OCI-LY7 (cell line): ENCODE measurements at regions not wholly inside any gene's neighbourhood (a gene's known extent, or its start where the extent isn't known, plus 50 kb on each side); places are given as distances from the start of the nearest gene placed in this dataset.

Experiments used
- CTCF ChIP-seq: fragments of 200-600 bp; sonication (generic); conservative IDR thresholded peaks from 2 replicates; pipeline ENCODE4 v1.5.1; 2014; ENCODE audit warnings: mild to moderate bottlenecking, antibody characterized with exemption, low read length, moderate library complexity, mixed read lengths
- EZH2phosphoT487 ChIP-seq: fragments of 200-600 bp; sonication (generic); IDR thresholded peaks from 2 replicates; pipeline ENCODE4 v1.6.1; 2018; ENCODE audit warnings: low read depth, borderline replicate concordance, mild to moderate bottlenecking, mixed run types, antibody characterized with exemption, low read length, moderate library complexity, mixed read lengths

- no peak for TF ChIP-seq CTCF
- TF ChIP-seq EZH2phosphoT487: no peak
These were observed 1112.0 kb upstream of the INTU start for GRCh38 chr4:126520731-126521130.
